ENCODE measurements at regions not wholly inside any gene's neighbourhood (a gene's known extent, or its start where the extent isn't known, plus 50 kb on each side); places are given as distances from the start of the nearest gene placed in this dataset.

DNA sequence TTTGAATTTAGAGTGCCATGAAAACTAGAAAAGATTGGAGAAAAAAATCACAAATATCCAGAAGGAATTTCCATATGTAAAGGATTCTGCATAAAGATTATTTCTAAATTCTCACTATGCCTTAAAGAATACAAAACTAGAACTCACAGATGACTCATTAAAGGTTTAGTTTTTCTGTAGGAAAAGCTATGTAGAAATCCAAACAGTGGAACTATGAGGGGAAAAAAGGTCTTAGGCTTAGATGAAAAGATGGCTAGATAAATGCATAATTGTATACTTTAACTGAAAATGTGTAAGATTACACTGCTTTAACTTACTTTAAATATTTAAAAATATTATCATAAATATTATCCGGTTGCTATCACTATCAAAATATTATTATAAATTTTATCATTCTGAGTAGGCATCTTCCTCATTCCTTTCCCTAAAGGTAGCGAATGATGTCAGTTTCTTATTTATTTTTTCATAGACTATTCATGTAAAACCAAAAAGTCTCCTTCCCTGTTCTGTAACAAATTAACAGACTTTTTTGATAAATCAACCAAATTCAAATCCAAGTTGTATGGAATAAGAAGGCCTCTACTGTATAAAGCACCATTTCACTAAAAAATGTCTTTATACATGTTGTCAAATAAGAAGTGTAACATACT is 69.1 kb upstream of the COMTD1 start:
- TF ChIP-seq POLR2A (IDR thresholded peaks at IDR 0.05; ENCODE audit: low read length): no peak
- TF ChIP-seq GATA1 (IDR thresholded peaks at IDR 0.05; ENCODE audit: low read depth, low read length): no peak
